Epithelial cell of proximal tubule (primary cell): ENCODE measurements at regions not wholly inside any gene's neighbourhood (a gene's known extent, or its start where the extent isn't known, plus 50 kb on each side); places are given as distances from the start of the nearest gene placed in this dataset.
A peak's percentile ranks its signal among the peaks of the same experiment; 100 is the strongest.

Experiments
- DNase-seq: peaks from one replicate; pipeline ENCODE4 v3.0.0-alpha.2; 2011; ENCODE audit warnings: low read depth
- H3K4me3 ChIP-seq: 2 replicates; pipeline ENCODE4 v1.5.1; 2011; ENCODE audit warnings: low read depth, mild to moderate bottlenecking, low read length
- CTCF ChIP-seq: conservative IDR thresholded peaks from 2 replicates; pipeline ENCODE4 v1.5.1; 2012; ENCODE audit warnings: low read depth, mild to moderate bottlenecking, low read length

GRCh38 chr1:11596295-11596694 lies 57.9 kb downstream of the FBXO2 start:
- no peak for TF ChIP-seq CTCF
- DNase-seq: no peak
- no peak overlapping the region for H3K4me3 ChIP-seq

- no peak for DNase-seq
- TF ChIP-seq CTCF: no peak
Measured at GRCh38 chr1:11595285-11595684, 58.9 kb downstream of the FBXO2 start.

GRCh38 chr1:11594625-11595024 lies 59.6 kb downstream of the FBXO2 start:
- H3K4me3 ChIP-seq: no peak overlapping the region
- DNase-seq: no peak
- no peak for TF ChIP-seq CTCF

More at GRCh38 chr1:11595285-11595684, 58.9 kb downstream of the FBXO2 start:
- H3K4me3 ChIP-seq: no peak overlapping the region

- H3K4me3 ChIP-seq: no peak overlapping the region
- no peak for DNase-seq
- peak; percentile 20 for TF ChIP-seq CTCF
Measured at GRCh38 chr1:11594222-11594621, 60.0 kb downstream of the FBXO2 start.

GRCh38 chr1:11592752-11593151 lies 61.5 kb downstream of the FBXO2 start:
- H3K4me3 ChIP-seq: no peak overlapping the region
- no peak for TF ChIP-seq CTCF
- DNase-seq: no peak

GRCh38 chr1:11590395-11590794 lies 63.8 kb downstream of the FBXO2 start:
- DNase-seq: no peak
- H3K4me3 ChIP-seq: no peak overlapping the region
- TF ChIP-seq CTCF: no peak
